ENCODE measurements at regions not wholly inside any gene's neighbourhood (a gene's known extent, or its start where the extent isn't known, plus 50 kb on each side); places are given as distances from the start of the nearest gene placed in this dataset.
"Not testable (repeated sequence)": the region's sequence is repeated elsewhere in the genome, so short reads cannot be mapped to it uniquely, and the experiment has no call there.

- no peak for DNase-seq (ENCODE audit: low spot score)
- intact Hi-C loops (cut with DNase I) = no loop called here
Measured at GRCh38 chr6:102813489-102814275, 1420.2 kb downstream of the GRIK2 start.

DNA sequence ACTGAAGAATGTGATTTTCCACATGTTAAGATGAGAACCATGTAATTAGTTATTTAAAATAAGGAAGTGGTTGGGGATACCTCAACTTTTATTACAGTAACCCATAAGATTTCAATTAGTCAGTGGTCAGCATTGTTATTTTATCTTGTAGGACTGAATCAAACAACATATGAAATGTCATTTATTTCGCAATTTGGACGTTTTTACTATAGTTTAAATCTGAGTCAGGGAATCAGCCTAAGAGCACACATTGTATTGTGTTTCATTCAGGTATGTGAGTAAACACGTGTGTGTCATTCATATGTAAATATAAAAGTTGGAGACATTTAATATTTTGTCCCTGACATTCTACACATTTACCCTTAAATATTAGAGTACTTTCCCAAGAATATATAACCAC is 1418.7 kb downstream of the GRIK2 start:
- intact Hi-C loops (cut with DNase I) = no loop called here
- DNase-seq (ENCODE audit: low spot score) = no peak

DNA sequence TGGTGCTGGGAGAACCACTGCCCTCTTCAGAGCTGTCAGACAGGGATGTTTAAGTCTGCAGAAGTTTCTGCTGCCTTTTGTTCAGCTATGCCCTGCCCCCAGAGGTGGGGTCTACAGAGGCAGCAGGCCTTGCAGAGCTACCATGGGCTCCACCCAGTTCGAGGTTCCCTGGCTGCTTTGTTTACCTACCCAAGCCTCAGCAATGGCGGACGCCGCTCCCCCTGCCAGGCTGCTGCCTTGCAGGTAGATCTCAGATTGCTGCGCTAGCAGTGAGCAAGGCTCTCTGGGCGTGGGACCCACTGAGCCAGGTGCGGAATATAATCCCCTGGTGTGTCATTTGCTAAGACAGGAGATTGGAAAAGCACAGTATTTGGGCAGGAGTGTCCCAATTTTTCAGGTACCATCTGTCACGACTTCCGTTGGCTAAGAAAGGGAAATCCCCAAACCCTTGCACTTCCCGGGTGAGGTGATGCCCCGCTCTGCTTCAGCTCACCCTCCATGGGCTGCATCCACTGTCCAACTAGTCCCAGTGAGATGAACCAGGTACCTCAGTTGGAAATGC is 1415.5 kb downstream of the GRIK2 start:
- intact Hi-C loops (cut with DNase I); DNase-seq (ENCODE audit: low spot score): not testable (repeated sequence)

DNA sequence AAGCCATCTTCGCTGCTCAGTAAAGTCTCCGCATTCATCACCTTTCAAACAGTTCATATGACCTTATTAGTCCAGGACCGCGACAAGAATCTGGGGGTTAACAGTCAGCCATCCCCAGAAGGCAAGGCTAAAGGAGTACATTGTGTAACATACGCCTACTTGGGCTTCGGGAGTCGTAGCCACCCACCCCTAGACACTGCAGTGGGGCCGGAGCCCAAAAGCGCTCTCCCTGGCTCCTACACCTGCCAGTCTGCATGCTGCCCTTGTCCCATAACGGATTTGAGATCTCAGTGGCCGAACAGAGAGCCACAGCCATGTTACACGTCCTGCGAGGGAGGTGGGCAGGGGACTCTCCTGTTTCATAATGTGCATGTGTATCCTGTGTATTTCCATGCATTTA is 1405.5 kb downstream of the GRIK2 start:
- DNase-seq (ENCODE audit: low spot score) = no peak
- intact Hi-C loops (cut with DNase I) = no loop called here

GRCh38 chr6:102798636-102799035 is 1405.1 kb downstream of the GRIK2 start:
- no peak for DNase-seq (ENCODE audit: low spot score)
- intact Hi-C loops (cut with DNase I) = no loop called here

DNA sequence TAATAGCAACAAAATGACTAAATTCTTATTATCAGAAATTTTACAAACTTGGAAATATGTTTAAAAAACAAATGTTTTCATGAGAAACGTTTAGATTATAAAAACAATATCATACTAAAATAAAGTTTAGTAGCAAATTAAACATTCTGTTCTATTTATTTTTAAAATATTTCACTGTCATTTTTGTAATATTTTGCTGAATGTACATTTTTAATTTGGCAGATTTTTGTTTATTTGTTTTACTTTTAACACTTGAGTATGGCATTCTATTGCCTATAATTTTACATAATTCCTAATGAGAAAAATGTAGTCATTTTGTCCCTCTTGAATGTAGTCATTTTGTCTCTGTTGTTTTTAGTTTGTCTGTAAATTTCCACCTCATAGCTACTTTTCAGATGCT is 1400.2 kb downstream of the GRIK2 start:
- intact Hi-C loops (cut with DNase I) = no loop called here
- DNase-seq (ENCODE audit: low spot score) = no peak

DNA sequence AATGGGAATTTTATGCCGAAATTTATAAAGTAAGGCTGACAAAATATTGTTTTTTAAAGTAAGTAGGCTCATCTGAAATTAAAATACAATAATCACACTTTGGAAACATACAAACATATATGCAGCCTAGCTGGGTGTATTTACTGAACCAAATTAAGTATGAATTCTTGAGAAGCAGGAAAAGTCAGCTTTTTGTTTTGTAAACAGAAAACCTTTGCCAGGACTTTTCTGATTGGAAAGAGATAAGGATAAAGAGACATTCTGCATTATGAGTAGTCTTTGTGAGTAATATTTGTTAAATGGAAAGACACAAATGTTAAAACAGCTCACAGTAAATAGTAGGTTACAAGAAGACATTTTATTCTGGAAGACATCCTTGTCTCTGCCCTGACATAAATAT is 1380.8 kb downstream of the GRIK2 start:
- DNase-seq (ENCODE audit: low spot score) = no peak
- intact Hi-C loops (cut with DNase I) = no loop called here

GRCh38 chr6:102773636-102774035 is 1380.1 kb downstream of the GRIK2 start:
- no peak for DNase-seq (ENCODE audit: low spot score)
- intact Hi-C loops (cut with DNase I) = no loop called here

DNA sequence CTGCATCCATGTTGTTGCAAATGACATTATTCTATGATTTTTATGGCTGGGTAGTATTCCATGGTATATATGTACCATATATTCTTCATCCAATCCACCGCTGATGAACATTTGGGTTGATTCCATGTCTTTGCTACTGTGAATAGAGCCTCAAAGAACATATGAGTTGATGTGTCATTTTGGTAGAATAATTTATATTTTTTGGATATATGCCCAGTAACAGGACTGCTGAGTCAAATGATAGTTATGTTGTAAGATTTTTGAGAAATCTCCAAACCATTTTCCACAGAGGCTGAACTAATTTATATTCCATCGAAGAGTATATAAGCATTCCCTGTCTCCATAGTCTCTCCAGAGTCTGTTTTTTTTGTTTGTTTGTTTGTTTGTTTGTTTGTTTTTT is 1373.5 kb downstream of the GRIK2 start:
- no peak for DNase-seq (ENCODE audit: low spot score)
- intact Hi-C loops (cut with DNase I) = no loop called here

DNA sequence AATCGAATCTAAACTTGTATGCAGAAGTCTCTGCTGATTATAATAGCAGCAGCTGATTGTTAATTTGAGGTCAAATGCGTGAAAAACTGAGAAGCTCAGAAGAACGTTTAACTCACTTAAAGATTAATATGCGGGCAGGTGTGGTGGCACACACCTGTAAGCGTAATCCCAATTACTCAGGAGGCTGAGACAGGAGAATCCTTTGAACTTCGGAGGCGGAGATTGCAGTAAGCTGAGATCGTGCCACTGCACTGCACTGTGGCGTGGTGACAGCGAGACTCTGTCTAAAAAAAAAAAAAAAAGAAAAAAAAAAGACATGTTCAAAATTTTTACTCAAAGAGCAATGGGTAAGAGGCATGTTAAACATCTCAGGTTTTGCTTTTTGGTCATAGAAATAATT is 1370.8 kb downstream of the GRIK2 start:
- intact Hi-C loops (cut with DNase I) = no loop called here
- no peak for DNase-seq (ENCODE audit: low spot score)

DNA sequence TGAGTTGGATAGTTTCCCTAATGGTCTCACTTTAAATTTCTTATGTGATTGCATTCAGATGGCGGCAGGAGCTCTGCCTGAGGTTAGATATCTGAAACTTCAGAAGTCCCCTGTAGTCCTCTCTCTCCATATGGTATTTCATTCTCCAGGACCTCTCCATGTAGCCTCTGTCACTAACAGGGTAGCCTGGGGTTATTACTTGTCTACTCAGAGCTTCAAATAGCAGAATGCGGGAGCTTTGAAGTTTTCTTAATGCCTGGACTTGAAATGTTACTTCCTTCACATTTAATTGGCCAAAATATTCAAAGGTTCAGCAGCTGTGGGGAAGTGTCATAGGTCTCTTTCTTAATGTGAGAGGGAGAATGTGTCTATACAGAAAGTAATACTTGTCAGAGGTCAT is 1370.4 kb downstream of the GRIK2 start:
- no peak for DNase-seq (ENCODE audit: low spot score)
- intact Hi-C loops (cut with DNase I) = no loop called here

- DNase-seq (ENCODE audit: low spot score) = no peak
- intact Hi-C loops (cut with DNase I) = no loop called here
Measured at GRCh38 chr6:102761872-102762271, 1368.4 kb downstream of the GRIK2 start.

DNA sequence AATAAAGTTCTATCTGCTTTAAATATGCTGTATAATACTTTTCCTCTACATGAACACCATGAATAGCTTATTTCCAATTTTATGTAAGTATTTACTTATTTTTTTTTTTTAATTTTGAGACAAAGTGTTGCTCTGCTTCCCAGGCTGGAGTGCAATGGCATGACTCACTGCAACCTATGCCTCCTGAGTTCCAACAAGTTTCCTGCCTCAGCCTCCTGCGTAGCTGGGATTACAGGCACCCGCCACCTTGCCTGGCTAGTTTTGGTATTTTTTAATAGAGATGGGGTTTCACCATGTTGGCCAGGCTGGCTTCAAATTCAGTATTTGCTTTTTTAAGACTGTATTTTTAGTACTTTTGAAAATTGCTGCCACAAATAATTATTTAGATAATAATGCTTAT is 1365.9 kb downstream of the GRIK2 start:
- no peak for DNase-seq (ENCODE audit: low spot score)
- intact Hi-C loops (cut with DNase I) = no loop called here

GRCh38 chr6:102758536-102758935 is 1365.0 kb downstream of the GRIK2 start:
- intact Hi-C loops (cut with DNase I); DNase-seq (ENCODE audit: low spot score): not testable (repeated sequence)

GRCh38 chr6:102749210-102749971 is 1355.9 kb downstream of the GRIK2 start:
- DNase-seq (ENCODE audit: low spot score) = no peak
- intact Hi-C loops (cut with DNase I) = no loop called here

DNA sequence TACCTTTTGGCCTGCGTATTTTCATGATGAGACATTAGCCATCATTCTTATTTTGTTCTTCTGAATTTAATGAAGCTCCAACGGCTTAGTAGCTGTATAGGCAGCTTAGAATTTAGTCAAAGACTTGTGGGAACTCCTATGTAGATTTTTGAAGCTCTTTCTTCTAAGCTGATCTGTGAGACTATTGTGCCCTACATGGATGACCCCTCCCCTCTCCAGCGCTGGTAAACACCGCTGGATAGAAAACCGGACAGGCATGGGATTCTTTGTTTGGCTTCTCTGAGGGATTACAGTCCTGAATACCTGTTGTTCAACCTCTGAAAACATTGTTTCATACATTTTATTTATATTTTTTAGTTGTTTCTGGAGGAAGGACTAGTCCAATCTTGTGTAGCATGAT is 1353.4 kb downstream of the GRIK2 start:
- DNase-seq (ENCODE audit: low spot score) = no peak
- intact Hi-C loops (cut with DNase I) = no loop called here

GRCh38 chr6:102742754-102743356 is 1349.3 kb downstream of the GRIK2 start:
- DNase-seq (ENCODE audit: low spot score) = no peak
- intact Hi-C loops (cut with DNase I) = no loop called here

GRCh38 chr6:102742028-102742427 is 1348.5 kb downstream of the GRIK2 start:
- intact Hi-C loops (cut with DNase I) = no loop called here
- DNase-seq (ENCODE audit: low spot score) = no peak

GRCh38 chr6:102736941-102737368 is 1343.4 kb downstream of the GRIK2 start:
- intact Hi-C loops (cut with DNase I) = no loop called here
- DNase-seq (ENCODE audit: low spot score) = no peak

DNA sequence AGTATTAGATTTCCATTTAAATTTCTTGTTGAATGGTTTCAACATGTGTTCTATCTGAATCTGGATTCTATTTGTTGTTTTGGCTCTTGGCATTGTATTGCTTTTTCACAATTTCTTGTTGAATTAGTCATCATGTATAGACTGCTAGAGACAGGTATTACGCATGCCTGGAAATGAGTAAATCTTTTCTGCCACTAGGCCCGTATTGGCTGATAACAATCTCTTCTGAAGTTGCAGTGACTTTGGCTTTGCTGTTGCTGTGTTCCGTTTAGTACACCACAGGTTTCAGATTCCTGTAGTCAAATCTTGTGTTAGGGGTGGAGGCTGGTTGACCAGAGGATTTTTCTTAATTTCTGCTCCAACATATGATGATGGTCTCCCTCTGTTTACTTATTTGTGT is 1339.4 kb downstream of the GRIK2 start:
- intact Hi-C loops (cut with DNase I) = no loop called here
- DNase-seq (ENCODE audit: low spot score) = no peak
